ENCODE measurements at regions not wholly inside any gene's neighbourhood (a gene's known extent, or its start where the extent isn't known, plus 50 kb on each side); places are given as distances from the start of the nearest gene placed in this dataset.

DNA sequence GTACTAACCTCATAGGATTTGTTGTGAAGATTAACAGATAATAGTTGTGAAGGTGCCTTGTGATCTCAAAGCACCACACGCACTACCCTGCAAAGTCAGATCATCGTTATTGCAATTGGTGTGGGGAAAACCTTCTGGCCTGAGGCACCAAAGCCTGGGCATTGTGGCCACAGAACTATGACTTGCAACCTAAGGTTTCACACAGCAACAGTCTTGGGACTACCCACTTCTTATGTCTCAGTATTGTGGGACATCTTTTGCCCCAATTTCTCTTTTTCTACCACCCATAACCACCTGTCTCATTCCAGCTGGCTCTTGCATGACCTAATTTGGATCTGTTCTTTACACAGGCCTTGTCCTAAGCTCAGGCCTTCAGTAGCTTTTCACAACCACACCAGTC, 247.8 kb upstream of the NR4A3 start:
- Mint-ChIP-seq H3K27ac (no peak overlapping the region), H3K4me1 (no peaks in the 10 kb centered on the region), H3K27me3 (peaks cover 6% of the 10 kb centered on the region), H3K4me3 (no peak overlapping the region), H3K9me3 (no peaks in the 10 kb centered on the region), H3K36me3 (ENCODE audit: low read depth) (no peaks in the 10 kb centered on the region)
- DNase-seq (no peak), ATAC-seq (no peak)

DNA sequence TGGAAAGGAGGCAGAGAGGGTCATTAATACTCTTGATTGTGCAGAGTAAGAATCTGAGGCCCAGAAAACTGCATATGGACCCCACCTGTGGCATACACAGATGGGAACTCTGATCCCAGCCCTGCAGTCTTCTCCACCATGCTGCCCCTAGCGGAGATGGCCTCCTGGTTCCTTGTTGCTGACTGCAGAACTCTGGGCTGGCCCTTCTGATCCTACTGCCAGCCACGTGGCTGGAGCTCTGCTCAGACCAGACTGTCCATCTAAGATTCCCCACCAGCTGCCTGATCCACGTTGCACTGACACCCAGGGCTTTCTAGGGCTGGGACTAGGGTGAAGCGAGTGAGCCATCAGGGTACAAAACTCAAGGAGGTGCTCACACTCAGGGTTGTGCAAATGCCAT, 245.7 kb upstream of the NR4A3 start:
- Mint-ChIP-seq H3K36me3 (ENCODE audit: low read depth) (no peaks in the 10 kb centered on the region), H3K9me3 (no peaks in the 10 kb centered on the region), H3K27ac (no peak overlapping the region), H3K4me3 (no peak overlapping the region), H3K27me3 (peaks cover 2% of the 10 kb centered on the region), H3K4me1 (no peaks in the 10 kb centered on the region)
- DNase-seq (no peak), ATAC-seq (no peak)

DNA sequence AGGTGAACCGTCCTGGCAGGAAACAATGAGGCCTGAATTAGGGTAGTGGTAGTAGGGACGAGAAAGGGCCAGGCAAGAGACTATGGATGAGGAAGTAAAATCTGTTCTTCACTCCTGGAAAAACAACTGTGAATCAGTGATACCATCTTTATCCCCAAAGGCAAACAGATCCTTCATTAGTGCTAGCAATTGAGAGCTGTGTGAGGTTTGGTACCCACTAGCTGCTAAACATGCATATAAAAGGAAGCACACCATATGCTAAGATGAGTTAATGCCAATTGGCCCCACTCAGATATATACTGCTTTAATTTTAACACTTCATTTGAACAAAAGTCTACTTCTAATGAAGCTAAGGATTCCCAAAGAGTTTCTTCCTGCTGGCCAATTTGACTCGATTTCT, 244.8 kb upstream of the NR4A3 start:
- Mint-ChIP-seq H3K4me3 (no peak overlapping the region), H3K4me1 (no peaks in the 10 kb centered on the region), H3K27me3 (peaks cover under 1% of the 10 kb centered on the region), H3K36me3 (ENCODE audit: low read depth) (no peaks in the 10 kb centered on the region), H3K27ac (no peak overlapping the region), H3K9me3 (no peaks in the 10 kb centered on the region)
- DNase-seq = no peak
- no peak for ATAC-seq

DNA sequence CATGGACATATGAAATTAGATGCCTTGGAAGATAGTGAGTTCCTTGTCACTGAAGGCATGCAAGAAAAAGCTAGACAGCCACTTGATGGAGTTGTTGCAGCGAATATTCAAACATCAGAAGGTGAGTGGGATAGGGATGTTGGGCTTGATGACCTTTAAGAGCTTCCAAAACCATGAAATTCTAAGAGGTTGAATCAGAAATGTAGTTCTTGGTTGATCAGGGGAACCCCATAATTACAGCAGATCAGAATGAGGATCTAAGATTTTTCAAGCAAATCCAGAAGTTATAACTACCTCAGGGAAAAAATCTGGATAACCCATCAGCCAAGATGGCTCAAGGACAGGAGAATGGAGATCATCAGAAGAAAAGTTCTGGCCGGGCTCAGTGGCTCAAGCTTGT, 244.3 kb upstream of the NR4A3 start:
- Mint-ChIP-seq H3K4me3 (no peak overlapping the region), H3K36me3 (ENCODE audit: low read depth) (no peaks in the 10 kb centered on the region), H3K27me3 (no peaks in the 10 kb centered on the region), H3K4me1 (no peaks in the 10 kb centered on the region), H3K9me3 (no peaks in the 10 kb centered on the region), H3K27ac (no peak overlapping the region)
- DNase-seq (no peak), ATAC-seq (no peak)

DNA sequence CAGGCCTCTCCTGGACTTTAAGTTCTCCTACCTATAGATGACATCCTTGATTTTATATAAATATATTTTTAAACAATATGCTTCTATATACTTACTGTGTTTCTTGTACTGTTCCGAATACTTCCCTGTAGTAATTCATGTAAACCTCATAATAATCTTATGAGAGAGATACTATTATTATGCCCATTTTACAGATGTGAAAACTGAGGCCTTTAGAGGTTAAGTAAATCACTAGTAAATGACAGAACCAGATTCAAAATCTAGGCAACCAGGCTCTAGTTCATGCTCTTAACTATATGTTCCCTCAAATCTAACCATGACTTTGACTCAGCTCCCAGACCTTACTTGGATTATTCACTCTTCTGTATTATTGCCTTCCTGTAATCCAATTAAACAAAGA, 243.0 kb upstream of the NR4A3 start:
- ATAC-seq (no peak), DNase-seq (no peak)
- H3K27me3 Mint-ChIP-seq = no peaks in the 10 kb centered on the region
- H3K4me3 Mint-ChIP-seq = no peak overlapping the region
- no peaks in the 10 kb centered on the region for H3K4me1 Mint-ChIP-seq
- H3K36me3 Mint-ChIP-seq (ENCODE audit: low read depth) = no peaks in the 10 kb centered on the region
- no peak overlapping the region for H3K27ac Mint-ChIP-seq
- no peaks in the 10 kb centered on the region for H3K9me3 Mint-ChIP-seq

DNA sequence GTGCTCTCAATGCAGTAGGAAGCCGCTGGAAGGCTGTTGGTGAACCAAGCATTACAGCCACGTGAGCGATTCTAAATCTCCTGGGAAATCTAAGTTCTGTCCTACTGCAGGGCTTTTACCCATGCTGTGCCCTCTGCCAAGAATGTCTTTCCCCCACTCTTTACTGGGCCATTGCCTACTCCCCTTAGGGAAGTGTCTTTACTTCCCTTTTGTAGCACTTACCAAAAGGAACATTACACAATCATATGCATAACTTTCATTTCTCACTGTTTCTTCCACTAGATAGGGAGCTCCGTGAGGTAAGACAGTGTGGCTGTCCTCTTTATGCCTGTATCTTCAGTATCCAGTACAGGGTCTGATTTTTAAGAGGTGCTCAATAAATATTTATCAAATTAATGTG, 241.7 kb upstream of the NR4A3 start:
- H3K27ac Mint-ChIP-seq = no peak overlapping the region
- H3K4me1 Mint-ChIP-seq = no peaks in the 10 kb centered on the region
- no peaks in the 10 kb centered on the region for H3K9me3 Mint-ChIP-seq
- ATAC-seq (no peak), DNase-seq (no peak)
- no peaks in the 10 kb centered on the region for H3K27me3 Mint-ChIP-seq
- H3K36me3 Mint-ChIP-seq (ENCODE audit: low read depth) = no peaks in the 10 kb centered on the region
- H3K4me3 Mint-ChIP-seq = no peak overlapping the region

DNA sequence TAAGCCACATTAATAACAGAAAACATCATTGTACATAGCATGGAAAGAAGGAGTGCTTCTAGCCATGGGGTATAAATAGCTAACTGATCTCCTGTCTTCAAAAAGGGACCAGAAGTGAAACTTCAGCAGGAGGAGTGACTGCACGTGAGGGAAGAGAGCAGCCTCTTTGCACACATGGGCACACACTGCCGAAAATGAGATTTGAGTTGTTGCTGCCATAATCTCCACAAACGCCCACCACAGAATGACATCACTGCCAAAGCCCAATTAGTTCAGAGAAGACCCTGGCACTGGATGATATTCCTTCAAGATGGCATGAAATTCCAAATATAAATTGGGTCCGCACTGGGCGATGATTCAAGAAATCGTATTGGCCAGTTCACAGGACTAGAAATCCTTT, 238.9 kb upstream of the NR4A3 start:
- no peak overlapping the region for H3K4me3 Mint-ChIP-seq

DNA sequence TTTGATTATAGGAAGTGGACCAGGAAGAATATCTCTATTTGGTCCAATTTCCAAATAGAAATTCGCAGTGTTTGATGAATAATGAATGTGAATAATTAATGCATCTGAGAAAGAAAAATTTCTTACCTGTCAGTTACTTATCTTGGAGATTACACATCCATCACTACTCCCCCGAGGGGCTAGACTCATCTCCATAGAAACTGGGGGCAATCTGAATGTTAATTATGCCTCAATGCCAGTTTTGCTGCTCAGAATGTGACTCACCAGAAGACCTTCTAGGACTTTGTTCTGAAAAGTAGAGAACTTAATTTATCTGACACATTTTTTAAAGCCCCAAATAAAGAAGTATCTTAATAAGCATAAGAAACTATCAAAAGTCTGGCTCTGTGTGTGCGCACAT, 233.4 kb upstream of the NR4A3 start:
- Mint-ChIP-seq H3K9me3 (no peaks in the 10 kb centered on the region), H3K4me1 (no peaks in the 10 kb centered on the region), H3K36me3 (ENCODE audit: low read depth) (no peaks in the 10 kb centered on the region), H3K27ac (no peak overlapping the region), H3K4me3 (no peak overlapping the region), H3K27me3 (peaks cover 3% of the 10 kb centered on the region)
- ATAC-seq (no peak), DNase-seq (no peak)

More for the DNA sequence above, 238.9 kb upstream of the NR4A3 start:
- Mint-ChIP-seq H3K27ac (no peak overlapping the region), H3K9me3 (no peaks in the 10 kb centered on the region), H3K27me3 (peaks cover 3% of the 10 kb centered on the region), H3K4me1 (no peaks in the 10 kb centered on the region), H3K36me3 (ENCODE audit: low read depth) (no peaks in the 10 kb centered on the region)
- ATAC-seq (no peak), DNase-seq (no peak)

DNA sequence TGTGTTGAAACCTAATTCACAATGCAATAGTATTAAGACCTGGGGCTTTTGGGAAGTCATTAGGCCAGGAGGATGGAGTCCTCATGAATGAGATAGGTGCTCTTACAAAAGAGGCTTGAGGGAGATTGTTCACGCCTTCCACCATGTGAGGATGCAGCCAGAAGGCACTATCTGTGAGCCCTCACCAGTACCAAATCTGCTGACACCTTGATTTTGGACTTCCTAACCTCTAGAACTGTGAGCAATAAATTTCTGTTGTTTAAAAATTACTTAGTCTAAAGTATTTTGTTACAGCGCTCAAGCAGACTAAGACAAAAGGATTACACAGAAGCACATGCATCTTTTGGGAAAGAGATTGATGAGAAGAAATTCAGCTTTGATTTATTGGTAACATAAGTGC, 232.9 kb upstream of the NR4A3 start:
- Mint-ChIP-seq H3K4me3 (no peak overlapping the region), H3K4me1 (peaks cover 1% of the 10 kb centered on the region), H3K36me3 (ENCODE audit: low read depth) (no peaks in the 10 kb centered on the region), H3K27ac (no peak overlapping the region), H3K9me3 (no peaks in the 10 kb centered on the region), H3K27me3 (peaks cover 3% of the 10 kb centered on the region)
- no peak for DNase-seq
- ATAC-seq = no peak

DNA sequence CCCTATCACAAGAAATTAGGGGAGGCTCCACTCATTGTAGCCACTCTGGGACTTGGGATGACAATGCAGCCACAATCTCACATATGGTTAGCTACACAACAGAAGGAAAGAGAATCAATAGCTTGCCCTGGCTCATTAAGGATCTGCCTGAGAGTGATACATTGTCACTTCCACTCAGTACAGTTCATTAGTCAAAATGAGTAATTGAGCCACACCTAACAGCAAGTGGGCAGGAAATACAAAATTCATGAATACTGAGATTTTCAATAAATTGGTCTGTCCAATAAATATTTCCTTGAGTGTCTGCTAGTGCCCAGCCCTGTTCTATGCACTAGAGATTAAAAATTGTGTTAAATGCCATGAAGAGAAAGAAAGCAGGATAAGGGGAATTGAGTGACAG, 231.3 kb upstream of the NR4A3 start:
- peaks cover 2% of the 10 kb centered on the region for H3K4me1 Mint-ChIP-seq
- no peak overlapping the region for H3K27ac Mint-ChIP-seq
- H3K9me3 Mint-ChIP-seq = no peaks in the 10 kb centered on the region
- H3K4me3 Mint-ChIP-seq = no peak overlapping the region
- peaks cover 7% of the 10 kb centered on the region for H3K27me3 Mint-ChIP-seq
- ATAC-seq = no peak
- H3K36me3 Mint-ChIP-seq (ENCODE audit: low read depth) = no peaks in the 10 kb centered on the region
- no peak for DNase-seq

DNA sequence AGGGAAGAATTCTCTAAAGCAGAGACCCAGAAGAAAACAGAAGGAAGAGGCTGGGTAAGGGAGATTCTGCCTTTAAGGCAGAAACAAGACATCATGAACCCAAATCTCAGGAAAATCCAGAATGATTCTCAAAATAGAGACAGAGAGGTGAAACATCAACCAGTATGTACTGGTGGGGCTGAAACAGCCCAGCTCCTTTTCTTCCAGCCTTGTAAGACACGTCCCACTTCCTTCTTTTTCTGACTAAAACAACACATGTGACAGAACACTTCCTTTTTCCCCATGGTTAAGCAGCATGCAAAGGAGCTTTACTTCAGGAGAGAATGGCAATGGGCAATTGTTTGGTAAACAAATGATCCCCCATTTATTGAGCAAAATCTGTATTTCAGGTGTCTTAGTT, 230.8 kb upstream of the NR4A3 start:
- H3K9me3 Mint-ChIP-seq = no peaks in the 10 kb centered on the region
- H3K27ac Mint-ChIP-seq = no peak overlapping the region
- H3K36me3 Mint-ChIP-seq (ENCODE audit: low read depth) = no peaks in the 10 kb centered on the region
- no peak for ATAC-seq
- peaks cover 7% of the 10 kb centered on the region for H3K27me3 Mint-ChIP-seq
- H3K4me1 Mint-ChIP-seq = peaks cover 4% of the 10 kb centered on the region
- no peak overlapping the region for H3K4me3 Mint-ChIP-seq
- no peak for DNase-seq

DNA sequence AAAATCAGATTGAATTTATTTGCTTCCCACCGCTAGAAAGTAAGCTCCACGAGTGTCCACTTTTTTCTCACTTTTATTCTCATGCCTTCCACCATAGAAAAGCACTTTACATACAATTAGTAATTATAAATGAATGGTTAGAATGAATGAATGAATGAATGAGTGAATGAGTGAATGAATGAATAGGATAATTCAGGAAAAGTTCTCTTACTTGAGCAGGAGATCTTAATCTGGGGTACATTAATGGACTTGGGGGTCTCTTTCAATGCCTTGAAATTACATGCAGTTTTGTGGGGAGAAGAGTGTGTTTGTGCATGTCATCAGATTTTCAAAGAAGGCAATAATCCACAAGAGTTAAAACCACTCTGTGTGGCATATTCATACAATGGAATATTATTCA, 229.9 kb upstream of the NR4A3 start:
- H3K4me3 Mint-ChIP-seq = no peak overlapping the region
- H3K27ac Mint-ChIP-seq = no peak overlapping the region
- peaks cover 10% of the 10 kb centered on the region for H3K4me1 Mint-ChIP-seq
- H3K36me3 Mint-ChIP-seq (ENCODE audit: low read depth) = no peaks in the 10 kb centered on the region
- peaks cover 4% of the 10 kb centered on the region for H3K27me3 Mint-ChIP-seq
- no peak for ATAC-seq
- DNase-seq = no peak
- H3K9me3 Mint-ChIP-seq = no peaks in the 10 kb centered on the region

DNA sequence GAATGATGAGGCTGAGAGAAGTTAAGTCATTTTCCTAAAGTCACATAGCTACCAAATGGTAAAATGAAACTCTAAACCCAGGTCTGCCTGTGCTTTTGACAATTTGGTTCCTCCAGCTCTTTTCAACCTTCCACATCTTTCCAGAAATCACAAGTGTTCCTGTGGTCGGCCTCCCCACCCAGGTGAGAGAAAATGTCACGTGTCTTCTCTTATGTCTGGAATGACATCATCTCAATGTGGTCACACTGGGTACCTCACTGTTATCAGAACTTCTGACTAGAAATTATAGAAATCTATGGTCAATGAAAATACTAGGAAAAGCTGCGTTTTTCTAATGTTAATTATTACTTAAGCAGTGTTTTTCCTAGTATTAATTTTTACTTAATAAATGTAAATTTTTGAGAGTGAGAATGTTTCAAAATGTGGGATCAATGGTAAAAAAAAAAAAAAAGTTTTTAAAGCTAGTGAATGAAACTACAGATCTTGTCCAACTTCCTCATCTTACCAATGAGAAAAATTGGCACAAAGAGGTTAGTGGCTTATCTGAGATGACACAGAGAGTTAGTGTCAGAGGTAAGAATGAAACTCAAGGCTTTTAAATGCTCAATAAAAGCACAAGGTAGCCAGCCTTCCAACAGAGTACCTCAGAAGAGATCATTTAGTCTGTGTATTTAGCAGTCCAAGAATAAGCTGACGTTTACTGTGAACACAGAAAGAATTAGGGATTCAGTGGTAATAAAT, 228.7 kb upstream of the NR4A3 start:
- Mint-ChIP-seq H3K27ac (no peak overlapping the region), H3K4me1 (peaks cover 10% of the 10 kb centered on the region), H3K4me3 (no peak overlapping the region), H3K36me3 (ENCODE audit: low read depth) (no peaks in the 10 kb centered on the region), H3K9me3 (no peaks in the 10 kb centered on the region), H3K27me3 (peaks cover 7% of the 10 kb centered on the region)
- DNase-seq (no peak), ATAC-seq (no peak)

DNA sequence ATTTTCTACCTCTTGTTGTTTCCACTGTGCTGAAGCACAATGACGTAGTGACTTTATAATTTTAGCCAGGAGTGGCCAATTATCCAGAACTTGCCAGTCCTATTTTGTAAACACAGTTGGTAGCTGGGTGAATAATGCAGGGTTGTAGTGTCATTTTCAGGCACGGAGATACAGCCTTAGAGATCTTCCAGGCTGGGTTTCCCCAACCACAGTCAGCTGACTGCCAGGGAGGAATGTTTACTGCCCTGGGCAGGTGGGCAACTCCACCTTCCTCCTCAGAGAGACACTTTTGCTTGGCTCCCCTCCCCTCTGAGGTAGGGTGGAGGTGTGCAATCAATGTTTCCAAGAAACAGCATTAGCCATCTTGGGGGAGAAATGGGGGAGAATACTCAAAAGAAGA, 228.1 kb upstream of the NR4A3 start:
- no peak for DNase-seq
- H3K9me3 Mint-ChIP-seq = no peaks in the 10 kb centered on the region
- no peak overlapping the region for H3K27ac Mint-ChIP-seq
- H3K36me3 Mint-ChIP-seq (ENCODE audit: low read depth) = no peaks in the 10 kb centered on the region
- no peak for ATAC-seq
- peaks cover 10% of the 10 kb centered on the region for H3K4me1 Mint-ChIP-seq
- peaks cover 7% of the 10 kb centered on the region for H3K27me3 Mint-ChIP-seq
- H3K4me3 Mint-ChIP-seq = no peak overlapping the region

DNA sequence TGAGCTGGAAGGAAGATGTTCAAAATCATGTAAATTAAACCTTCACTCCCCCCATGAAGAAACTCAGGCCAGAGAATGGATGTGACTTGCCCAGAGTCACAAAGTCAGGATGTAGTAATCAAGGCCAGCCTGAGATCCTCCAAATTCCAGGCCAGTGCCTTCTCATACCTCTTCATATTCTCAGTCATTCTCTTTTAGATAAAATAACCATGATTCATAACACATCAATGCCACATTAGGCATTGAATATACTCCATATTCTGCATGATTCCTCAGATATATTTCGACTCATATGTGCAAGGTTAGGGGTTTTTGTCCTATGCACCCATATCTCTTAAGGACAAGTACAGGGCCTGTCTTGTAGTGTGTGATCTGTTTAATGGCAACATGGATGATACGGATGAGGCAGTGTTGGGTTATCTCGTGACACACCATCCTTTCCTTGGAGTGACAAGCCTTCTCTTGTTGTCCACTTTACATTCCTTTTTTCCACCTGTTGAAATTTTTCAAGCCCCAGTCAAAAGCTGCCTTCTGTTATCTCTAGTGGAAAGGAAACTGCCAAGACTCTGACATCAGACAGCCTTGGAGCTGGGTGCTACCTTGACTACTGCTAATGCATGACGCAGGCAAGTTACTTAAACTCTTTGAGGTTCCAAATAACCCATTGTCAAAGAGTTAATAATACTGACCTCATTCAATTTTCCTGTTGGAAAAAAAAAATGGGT, 227.5 kb upstream of the NR4A3 start:
- no peak overlapping the region for H3K4me3 Mint-ChIP-seq
- no peaks in the 10 kb centered on the region for H3K36me3 Mint-ChIP-seq (ENCODE audit: low read depth)
- DNase-seq (no peak), ATAC-seq (no peak)
- no peaks in the 10 kb centered on the region for H3K9me3 Mint-ChIP-seq
- H3K27me3 Mint-ChIP-seq = peaks cover 7% of the 10 kb centered on the region
- H3K27ac Mint-ChIP-seq = no peak overlapping the region
- H3K4me1 Mint-ChIP-seq = peaks cover 10% of the 10 kb centered on the region
